NCI-H524 (cell line): ENCODE measurements at regions not wholly inside any gene's neighbourhood (a gene's known extent, or its start where the extent isn't known, plus 50 kb on each side); places are given as distances from the start of the nearest gene placed in this dataset.

Experiments
- DNase-seq, 2 experiments: peaks; one replicate each; lab custom pipeline; 2025; lab: John Stamatoyannopoulos, UW

DNA sequence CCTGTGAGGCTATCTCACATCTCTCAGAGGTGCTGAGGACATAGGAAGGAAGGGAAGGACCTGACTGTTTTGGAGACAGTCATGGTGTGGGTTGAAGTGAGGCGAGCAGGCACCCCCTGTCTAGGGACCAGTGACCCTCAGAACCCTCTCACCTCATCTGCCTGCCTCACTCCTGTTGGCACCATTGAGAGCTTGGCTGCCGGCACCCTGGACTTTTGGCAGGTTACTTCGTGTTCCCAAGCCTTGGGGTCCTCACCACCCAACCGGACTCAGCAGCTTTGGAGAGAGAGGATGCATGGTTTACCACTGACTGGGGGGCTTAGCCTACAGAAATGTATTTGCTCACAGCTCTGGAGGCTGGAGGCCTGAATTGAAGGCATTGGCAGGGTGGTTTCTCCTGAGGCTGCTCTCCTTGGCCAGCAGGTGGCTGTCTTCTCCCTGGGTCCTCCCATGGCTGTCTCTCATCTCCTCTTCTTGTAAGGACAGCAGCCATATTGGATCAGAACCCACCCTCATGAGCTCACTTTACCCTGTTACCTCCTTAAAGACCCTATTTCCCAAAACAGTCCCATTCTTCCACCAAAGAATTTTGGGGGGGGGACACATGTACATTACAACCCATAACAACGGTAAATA, 142.0 kb downstream of the TSN start:
- peak; percentile 28 to 65 for DNase-seq

DNA sequence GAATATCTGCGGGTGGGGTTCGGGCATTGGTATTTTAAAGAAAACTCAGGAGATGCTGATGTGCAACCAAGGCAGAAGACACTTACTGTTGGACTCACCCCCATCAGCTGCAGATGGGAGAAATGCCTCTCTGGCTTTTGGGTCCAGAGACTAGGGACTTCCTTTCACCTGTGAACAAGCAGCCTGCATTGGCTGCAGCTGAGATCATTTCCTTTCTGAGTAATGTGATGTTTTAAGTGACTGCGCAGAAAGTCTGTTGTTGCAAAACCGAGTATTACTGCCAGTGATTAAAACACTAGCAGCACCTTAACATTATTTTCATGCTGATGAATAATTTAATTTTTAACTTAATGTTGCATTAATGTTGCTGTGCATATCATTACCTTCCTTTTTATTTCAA, 143.0 kb downstream of the TSN start:
- DNase-seq = no peak

DNA sequence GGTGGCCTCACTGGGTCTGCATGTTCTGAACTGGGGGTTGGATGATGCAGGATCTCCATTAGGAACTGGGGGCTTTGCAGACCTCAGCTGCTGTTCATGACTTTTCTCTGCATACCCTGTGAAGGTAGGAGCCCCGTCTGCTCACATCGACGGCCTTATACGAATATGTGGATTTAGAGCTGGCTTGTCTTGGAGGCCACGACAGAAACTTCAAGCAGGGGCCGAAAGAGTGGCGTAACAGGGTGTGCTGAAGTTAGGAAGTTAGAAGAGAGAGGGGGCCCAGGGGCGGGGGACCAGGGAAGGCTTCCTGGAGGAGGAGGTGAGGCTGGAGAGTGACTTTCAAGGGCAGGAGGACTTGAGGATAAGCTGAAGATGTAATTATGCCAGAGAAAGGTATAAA, 144.9 kb downstream of the TSN start:
- DNase-seq = no peak

DNA sequence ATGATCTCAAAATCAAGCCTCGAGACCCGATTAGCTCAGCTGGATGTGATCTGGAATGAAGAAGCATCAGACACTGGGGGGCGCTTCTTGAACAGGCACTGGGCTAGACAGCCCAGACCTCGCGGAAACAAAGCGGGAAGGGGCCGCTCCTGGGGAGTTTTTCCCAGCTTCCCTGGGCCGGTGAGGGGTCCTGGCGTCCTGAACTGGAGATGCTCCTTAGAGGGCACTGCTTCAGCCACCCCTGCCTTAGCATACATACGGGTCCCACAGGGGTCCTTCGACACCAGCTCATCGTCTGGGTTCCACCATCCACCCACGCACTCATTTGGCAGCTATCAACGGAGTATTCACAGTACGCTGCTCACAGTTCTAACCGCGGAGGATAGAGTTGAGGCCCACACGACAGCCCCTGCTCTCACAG, 146.7 kb downstream of the TSN start:
- DNase-seq = no peak

DNA sequence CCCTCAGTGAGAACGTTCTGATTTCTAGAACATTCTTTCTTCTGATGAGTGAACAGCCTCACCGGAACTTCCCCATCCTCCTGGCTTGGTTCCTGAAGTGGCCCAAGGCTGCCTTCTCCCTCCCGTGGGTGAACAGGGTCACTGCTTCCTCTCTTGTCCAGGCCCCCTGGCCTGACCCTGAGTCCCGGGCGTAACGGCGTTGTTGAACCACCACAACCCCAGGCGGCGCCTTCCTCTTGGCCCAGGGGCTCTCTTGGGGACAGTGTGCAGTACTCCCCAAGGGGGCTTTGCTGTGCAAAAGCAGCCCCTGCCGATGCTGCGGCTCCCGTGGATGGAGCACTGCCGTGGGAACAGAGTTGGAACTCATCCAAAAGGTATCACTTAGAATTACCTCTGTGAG, 147.2 kb downstream of the TSN start:
- no peak for DNase-seq

DNA sequence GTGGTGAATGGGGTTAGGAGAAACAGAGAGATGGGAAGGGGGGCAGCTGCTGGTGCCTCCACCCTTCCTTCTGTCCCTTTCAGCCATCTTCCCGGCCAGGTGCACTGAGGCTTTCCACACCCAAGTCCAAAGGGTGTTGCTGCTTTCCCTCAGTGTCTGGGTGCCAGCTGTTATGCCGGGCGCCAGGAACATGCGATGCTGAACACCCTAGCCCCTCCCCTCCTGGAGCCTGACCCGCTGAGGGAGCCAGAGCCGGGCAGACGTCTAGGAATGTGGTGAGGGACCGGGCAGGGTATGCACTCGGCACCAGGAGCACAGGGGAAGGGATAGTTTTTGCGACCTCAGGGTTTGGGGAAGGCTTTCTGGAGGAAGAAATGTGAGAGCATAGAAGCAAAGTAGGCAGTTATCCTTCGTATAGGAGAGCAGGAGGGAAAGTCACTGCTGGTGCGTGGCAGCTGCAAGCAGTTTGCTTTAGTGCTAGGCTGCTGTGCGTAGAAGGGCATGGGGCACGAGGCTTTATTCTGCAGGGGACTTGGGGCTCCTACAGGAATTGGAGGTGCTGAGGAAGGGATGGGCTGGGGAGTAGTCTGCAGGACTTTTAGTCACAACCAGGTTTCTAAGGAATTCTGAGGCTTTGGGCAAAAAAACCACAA, 147.7 kb downstream of the TSN start:
- DNase-seq = peak; percentile 58 to 80

DNA sequence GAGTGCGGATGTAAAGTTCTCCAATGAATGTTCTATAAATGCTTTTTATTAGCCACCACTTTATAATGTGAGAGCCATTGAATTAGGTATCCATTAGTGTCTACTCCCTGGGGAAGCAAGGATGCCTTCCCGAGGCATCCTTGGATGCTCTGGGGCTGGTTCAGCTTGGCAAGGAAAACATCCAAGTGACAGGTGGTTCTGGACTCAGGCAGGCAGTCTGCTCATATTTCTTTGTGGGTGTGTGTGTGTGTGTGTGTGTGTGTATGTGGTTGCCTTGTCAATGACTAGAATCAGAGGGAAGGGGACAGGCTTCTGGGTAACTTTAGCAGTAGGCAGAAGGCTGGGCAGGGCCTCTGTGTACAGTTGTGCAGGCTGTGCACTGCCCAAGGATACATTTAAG, 149.2 kb downstream of the TSN start:
- DNase-seq = no peak

DNA sequence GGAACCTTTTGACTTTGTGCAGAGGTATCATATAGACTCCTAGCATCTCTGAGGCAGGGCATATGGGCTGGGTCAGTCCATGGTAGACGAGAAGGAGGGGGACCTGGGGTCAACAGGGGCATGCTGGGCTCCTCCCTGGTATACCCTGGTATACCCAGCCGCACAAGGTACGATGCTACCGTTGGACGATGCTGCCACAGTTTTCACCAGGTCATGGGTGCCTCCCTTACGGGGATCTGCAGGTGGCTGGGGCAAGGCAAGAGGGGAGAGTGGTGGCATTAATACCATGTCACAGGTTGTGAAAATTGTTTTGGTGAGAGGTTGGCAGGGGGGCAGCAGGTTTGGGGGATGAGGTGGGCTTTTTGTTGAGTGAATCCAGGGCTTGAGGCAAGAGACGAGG, 149.8 kb downstream of the TSN start:
- DNase-seq = no peak

DNA sequence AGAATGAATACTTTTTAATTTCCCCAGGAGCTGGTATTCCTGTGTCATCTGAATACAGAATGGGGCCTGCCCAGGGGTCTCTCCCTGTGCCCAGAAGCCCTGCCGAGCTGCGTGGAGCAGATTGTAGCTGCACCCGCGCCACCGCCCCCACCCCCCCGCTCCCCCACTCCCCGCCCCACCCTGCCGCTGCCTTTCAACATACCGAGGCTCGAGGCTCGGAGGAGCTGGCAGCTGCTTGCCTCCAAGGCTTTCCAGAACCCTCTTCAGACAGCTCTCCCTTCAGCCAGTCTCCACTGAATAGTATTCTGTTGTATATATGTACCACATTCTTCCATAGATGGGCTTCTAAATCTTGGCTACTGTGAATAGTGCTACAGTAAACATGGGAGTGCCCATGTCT, 150.7 kb downstream of the TSN start:
- DNase-seq = no peak

DNA sequence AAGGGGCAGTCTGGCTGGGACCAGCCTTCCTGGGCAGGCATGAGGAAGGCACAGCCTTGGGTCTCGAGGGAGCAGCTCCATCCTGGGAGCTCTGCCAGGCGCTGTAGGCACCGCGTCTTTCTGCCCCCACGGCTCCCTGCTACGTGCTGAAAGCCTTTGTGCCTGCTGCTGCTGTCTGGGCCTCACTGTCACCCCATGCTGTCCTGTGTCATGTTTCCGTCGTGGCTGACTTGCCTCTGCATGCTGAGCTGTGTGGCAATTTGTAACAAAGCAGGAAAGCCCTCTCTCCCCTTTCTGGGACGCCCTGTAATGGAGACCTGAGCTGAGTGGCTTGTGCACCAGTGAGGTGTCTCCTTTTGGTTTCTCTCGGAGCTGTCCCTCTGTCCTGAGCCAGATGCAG, 152.5 kb downstream of the TSN start:
- DNase-seq = peak in 1 of 2 experiments; percentile 35

DNA sequence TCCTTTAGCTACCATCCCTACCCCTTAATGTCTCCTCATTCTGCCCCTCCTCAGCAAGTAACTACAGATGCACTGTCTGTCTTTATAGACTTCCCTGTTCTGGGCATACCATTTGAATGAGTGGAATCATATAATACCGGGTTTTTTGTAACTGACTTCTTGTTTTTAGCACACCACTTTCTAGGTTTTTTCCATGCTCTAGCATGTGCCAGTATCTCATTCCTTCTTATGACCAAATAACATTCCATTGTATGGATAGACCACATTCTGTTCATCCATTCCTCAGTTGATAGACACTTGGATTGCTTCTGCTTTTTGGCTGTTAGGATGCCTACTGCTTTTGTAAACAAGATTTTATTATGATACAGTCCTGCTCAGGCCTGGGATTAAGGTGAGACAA, 154.7 kb downstream of the TSN start:
- DNase-seq = no peak

DNA sequence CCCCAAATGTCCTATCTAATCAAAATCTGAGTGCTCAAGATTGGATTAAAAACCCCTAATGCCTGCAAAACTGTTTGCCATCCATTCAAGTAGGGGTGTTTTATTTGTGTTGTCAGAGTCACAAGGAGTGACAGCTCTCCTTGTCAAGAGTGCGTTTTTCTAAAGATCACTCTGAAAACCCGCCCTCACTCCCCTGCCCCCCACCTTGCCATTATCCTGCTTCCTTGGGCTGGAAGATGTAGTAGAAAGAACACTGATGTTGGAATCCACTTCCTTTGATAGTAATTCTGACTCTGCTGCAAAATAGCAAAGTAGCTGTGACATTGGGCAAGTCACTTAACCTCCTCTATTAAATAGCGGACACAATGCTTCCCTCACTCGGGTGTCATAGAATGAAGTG, 155.6 kb downstream of the TSN start:
- no peak for DNase-seq

DNA sequence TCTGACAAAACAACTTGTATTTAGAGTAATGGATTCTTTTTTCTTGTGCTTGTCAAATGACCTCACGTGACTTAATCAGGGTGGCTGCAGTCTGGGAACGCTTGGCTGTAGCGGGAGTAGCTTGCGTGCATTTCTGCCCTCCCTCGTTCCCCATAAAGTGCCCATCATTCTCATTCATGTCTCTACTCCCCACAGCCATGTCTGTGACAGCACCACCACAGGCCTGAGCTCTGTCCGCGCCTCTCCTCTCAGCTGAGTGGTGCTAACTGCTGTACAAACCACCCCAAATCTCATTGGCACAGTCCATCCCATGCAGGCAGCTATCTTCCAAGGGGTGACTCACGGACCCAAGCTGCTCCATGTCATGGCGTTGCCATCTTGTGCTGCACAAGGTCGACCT, 161.7 kb downstream of the TSN start:
- DNase-seq = no peak

DNA sequence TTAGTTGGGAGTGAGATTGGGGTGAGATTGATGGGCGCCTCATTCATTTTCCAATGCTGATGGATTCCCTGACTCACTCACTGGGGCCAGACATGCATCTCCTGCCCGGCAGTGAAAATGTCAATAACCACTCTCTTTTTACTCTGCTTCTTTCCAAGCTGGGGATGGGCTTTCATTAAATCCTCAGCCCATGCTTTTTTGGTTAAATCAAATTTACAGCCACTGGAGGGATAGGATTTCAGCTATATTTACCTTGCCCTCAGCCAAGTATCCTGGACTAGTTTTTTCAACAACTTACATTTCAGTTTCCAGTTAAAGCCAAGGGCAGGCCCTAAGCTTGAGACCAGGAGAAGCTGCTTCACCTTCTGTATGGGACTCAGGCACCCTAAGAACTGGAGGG, 162.8 kb downstream of the TSN start:
- no peak for DNase-seq

DNA sequence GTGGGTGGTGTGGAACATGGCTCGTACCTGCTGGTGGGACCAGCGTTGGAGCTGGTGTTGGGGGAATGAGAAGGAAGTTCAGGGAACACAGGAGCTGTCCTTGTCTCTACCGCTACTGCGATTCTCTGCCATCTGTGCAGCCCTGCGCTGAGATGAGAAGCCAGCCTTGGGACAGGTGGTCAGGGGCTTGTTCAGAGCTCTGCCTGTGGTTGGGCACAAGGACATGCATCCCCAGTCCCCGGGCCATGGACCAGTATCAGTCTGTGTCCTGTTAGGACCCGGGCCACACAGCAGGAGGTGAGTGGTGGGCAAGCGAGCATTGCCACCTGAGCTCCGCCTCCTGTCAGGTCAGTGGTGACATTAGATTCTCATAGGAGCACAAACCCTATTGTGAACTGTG, 164.4 kb downstream of the TSN start:
- DNase-seq = peak in 1 of 2 experiments; percentile 20

DNA sequence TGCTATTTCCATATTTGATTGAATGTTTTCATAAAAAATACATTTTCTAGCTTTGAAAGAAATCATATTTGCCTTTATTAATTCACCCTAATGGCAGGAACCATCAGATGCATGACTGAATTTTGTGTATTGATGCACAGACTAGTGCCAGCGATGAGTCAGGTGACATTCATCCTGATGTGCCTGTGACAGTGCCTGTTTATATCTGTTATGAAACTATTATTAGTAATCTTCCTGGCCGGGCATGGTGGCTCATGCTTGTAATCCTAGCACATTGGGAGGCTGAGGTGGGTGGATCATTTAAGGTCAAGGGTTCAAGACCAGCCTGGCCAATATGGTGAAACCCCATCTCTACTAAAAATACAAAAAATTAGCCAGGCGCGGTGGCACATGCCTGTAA, 170.0 kb downstream of the TSN start:
- DNase-seq = no peak

DNA sequence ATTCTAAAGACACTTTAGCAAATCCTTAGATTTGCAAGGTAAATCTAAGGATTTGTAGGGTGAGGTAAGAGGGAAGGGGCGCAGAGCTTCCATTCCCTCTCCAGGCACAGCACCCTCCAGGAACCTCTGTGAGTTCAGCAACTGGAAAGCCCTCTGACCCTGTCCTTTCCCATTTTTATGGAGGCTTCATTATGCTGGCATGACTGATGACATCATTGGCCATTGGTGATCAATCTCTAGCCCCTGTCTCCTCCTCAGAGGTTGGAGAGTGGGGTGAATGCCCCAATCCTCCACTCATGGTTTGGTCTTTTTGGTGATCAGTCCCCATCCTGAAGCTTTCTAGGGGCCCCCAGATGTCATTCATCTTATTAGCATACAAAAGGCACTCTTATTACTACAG, 187.8 kb downstream of the TSN start:
- DNase-seq = no peak

DNA sequence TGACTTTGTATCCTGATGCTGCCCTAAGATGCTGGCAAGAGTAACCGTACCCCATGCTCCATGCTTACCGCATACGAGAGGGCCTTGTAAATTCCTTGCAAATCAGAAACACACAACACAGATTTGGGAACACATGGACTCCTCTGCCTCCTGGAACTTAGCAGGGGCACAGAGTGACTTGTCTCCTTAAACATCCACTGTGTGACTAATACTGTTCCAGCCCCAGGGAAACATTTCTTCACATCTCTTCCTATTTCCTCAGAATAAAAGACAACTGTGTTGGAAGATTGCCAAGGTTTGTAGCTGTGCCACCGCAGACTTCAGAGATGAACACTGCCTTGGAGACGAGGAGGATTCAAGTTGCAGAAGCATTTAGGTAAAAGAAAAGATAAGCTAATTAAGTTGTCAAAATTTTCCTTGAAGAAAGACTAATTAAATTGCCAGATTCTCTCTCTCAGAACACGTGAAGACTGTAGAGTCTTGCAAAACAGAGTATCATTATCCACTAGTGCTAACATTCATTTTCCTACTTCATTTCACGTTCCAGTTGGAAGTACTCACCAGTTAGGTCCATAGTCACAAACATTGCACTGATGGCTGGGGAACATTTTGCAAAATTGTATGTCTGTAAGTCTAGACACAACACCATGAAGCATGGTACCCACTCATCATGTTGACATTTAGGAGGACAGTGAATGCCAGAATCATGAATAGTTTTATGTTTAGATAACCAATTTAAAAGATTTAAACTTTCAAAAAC, 188.8 kb downstream of the TSN start:
- no peak for DNase-seq

DNA sequence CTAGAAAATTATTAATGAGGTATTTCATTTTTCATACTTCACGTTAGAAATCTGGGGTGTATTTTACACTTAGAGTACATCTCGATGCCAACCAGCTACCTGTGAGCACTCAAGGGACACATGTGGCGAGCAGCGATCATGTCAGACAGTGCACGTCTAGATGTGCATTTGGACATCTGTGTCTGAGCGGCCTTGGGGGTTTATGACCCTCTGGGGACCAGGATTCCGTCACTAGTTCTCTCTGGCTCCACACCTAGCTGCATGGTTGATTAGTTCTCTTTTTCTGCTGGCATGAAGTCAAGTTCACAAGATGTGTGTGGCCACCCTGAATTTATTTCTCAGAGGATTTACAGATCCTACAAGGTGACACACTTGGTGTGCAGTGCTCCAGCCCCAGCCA, 192.2 kb downstream of the TSN start:
- DNase-seq = peak; percentile 52 to 71

DNA sequence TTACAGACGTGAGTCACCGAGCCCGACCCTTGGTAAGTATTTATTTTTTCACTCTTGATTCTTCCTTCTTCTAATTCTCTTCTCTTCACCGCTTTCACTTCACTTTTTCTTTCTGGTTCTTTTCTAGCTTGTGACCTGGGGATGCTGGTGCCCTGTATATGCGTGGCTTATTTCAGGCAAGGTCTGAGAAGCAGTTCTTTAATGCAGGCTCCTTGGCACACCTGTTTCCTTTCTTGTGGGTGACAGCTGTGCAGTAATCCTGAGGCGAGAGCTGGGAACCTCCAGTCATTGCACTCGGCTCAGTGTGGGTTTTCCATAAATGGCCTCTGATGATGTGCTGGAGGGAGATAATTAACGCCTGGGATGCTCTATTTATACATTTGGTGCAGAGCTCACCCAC, 193.8 kb downstream of the TSN start:
- peak; percentile 66 to 88 for DNase-seq

DNA sequence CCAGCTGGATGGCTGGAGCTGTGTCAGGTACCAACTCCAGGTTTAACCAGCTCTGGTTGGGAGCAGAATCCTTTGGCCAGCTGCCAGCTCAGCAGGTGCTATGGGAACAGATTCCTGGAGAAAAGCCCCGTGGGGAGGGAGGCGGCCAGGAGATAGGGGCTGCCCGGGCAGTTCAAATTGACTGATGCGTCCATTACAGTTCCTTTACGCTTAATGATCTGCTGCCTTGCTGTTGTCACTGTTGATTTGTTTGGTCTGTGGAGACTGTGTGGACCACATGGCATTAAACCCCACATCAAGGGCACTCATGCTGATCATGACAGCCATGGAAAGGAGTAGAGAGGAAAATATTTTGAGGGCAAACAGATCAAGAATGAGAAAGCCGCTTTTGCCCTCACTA, 200.0 kb downstream of the TSN start:
- DNase-seq = peak in 1 of 2 experiments; percentile 42

DNA sequence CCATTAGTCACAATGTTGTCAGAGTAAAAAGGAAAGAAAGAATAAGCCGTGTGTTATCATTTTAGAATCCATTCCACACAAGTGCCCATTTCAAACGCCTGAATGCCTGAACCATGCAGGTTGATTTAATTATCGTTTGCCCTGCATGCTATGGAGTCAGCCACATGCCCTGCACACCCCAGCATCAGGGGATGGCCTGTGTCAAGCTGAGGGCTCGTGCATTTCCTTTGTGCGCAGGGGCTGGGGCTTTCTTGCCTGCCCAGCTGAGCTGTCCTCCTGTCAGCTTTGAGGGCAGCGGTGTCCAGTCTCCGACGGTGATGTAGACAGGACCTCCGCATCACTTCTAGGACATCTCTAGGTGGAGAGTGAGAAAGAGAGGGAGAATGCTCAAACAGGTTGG, 200.4 kb downstream of the TSN start:
- DNase-seq = no peak

DNA sequence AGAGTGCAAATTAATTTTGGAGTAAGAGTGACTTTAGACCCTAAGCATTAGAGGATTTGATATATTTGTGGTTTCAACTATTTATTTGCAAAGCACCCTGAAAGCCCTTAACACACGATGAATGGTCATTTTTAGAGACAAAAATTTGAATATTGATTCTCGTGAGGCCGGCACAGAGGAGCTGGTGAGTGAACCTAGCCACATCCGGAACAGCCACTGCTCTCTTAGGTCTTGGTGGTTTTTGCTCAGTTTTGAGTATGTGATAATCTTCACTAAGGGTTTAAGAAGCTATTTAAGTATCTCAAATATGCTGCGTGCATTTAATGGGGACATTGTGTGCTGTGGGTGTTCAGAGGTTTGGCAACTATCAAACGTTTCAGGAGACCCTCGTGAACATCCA, 204.8 kb downstream of the TSN start:
- peak in 1 of 2 experiments; percentile 42 for DNase-seq
